Endothelial cell of umbilical vein (primary cell): ENCODE measurements at regions not wholly inside any gene's neighbourhood (a gene's known extent, or its start where the extent isn't known, plus 50 kb on each side); places are given as distances from the start of the nearest gene placed in this dataset.

Experiments
- BruUV-seq: library from RNA; stranded (reverse); fragments of 400-500 nt; replicated peaks from 2 replicates; lab custom pipeline; 2021; lab: Mats Ljungman, UMichigan
- CTCF ChIA-PET: fragments of 300-600, 350-600 bp; sonication (Branson Sonifier 250); formaldehyde crosslinking; loops from one replicate; lab custom pipeline; 2021; ENCODE audit warnings: antibody characterized with exemption, inconsistent platforms; lab: Charles Lee
- POLR2A ChIA-PET: fragments of 300-600, 350-600 bp; sonication (Branson Sonifier 250); formaldehyde crosslinking; loops from one replicate; lab custom pipeline; 2021; ENCODE audit warnings: antibody characterized with exemption, inconsistent platforms; lab: Charles Lee
- DNase-seq: peaks from one replicate; pipeline ENCODE4 v3.0.0-alpha.2; 2011; ENCODE audit warnings: low read depth, low spot score
- FAIRE-seq: peaks from 2 replicates; lab custom pipeline; 2011; peaks lifted over from hg19 to GRCh38; lab: Jason Lieb, UNC
- H2AFZ ChIP-seq: 2 replicates; pipeline ENCODE4 v1.6.0; 2012; ENCODE audit warnings: low read depth, low read length, control low read depth, inconsistent platforms
- H3K27ac ChIP-seq: 2 replicates; pipeline ENCODE4 v1.5.1; 2011; ENCODE audit warnings: low read depth, mild to moderate bottlenecking, control low read depth, low read length, moderate library complexity; ENCODE audit not compliant: insufficient read depth
- H3K27me3 ChIP-seq, 2 experiments: 2 replicates each; pipeline versions ENCODE4 v1.6.0 to v1.6.1; 2011; ENCODE audit warnings: low read length in 2 of 2, mixed read lengths in 1 of 2; ENCODE audit not compliant: control insufficient read depth in 2 of 2, insufficient read depth in 2 of 2
- H3K36me3 ChIP-seq, 2 experiments: 2 replicates in 1 of 2; 3 replicates in 1 of 2; pipeline ENCODE4 v1.5.1; 2011; ENCODE audit warnings: low read length in 2 of 2, mild to moderate bottlenecking in 1 of 2, moderate library complexity in 1 of 2; ENCODE audit not compliant: control insufficient read depth in 2 of 2, insufficient read depth in 2 of 2; ENCODE audit errors: extremely low read depth in 1 of 2
- H3K4me1 ChIP-seq: 3 replicates; pipeline ENCODE4 v1.5.1; 2011; ENCODE audit warnings: mild to moderate bottlenecking, low read length; ENCODE audit not compliant: control insufficient read depth, insufficient read depth; ENCODE audit errors: extremely low read depth
- H3K4me2 ChIP-seq: 2 replicates; pipeline ENCODE4 v1.6.1; 2011; ENCODE audit warnings: low read length, control low read depth, mixed read lengths; ENCODE audit not compliant: insufficient read depth
- H3K4me3 ChIP-seq, 3 experiments: fragments of 200-600 bp in 1 of 3; sonication (generic), shearing (Covaris generic) in 1 of 3; replicated peaks in 1 of 3; 2 replicates each; pipeline ENCODE4 v1.5.1; 2011 to 2016; ENCODE audit warnings: control low read depth in 3 of 3, low read length in 3 of 3, mild to moderate bottlenecking in 2 of 3, inconsistent platforms in 1 of 3, low read depth in 1 of 3, moderate library complexity in 1 of 3; ENCODE audit not compliant: insufficient read depth in 1 of 3
- H3K79me2 ChIP-seq: 2 replicates; pipeline ENCODE4 v1.6.0; 2012; ENCODE audit warnings: low read length, inconsistent platforms; ENCODE audit not compliant: control insufficient read depth, insufficient read depth
- H3K9ac ChIP-seq: replicated peaks from 2 replicates; pipeline ENCODE3; 2011; ENCODE audit warnings: low read length, control low read depth; ENCODE audit not compliant: insufficient read depth; ENCODE audit errors: extremely low read depth
- H3K9me1 ChIP-seq: replicated peaks from 3 replicates; pipeline ENCODE4 v1.6.0; 2011; ENCODE audit warnings: mild to moderate bottlenecking, low read length; ENCODE audit not compliant: control insufficient read depth, insufficient read depth; ENCODE audit errors: extremely low read depth
- H3K9me3 ChIP-seq: replicated peaks from 2 replicates; pipeline ENCODE4 v1.5.1; 2012; ENCODE audit warnings: low read length, inconsistent platforms; ENCODE audit not compliant: control insufficient read depth, insufficient read depth
- H4K20me1 ChIP-seq: replicated peaks from 2 replicates; pipeline ENCODE3; 2011; ENCODE audit warnings: mild to moderate bottlenecking, low read length; ENCODE audit not compliant: control insufficient read depth, insufficient read depth; ENCODE audit errors: extremely low read depth
- CTCF ChIP-seq, 2 donors: IDR thresholded peaks; 1 replicate in 1 of 2; 2 replicates in 1 of 2; pipeline ENCODE4 v1.5.1; 2011; ENCODE audit warnings: low read length in 2 of 2, mild to moderate bottlenecking in 2 of 2, moderate library complexity in 2 of 2, control low read depth in 1 of 2, inconsistent platforms in 1 of 2, low read depth in 1 of 2; ENCODE audit not compliant: insufficient read depth in 1 of 2; ENCODE audit errors: extremely low read depth in 1 of 2
- EZH2 ChIP-seq: IDR thresholded peaks from 2 replicates; pipeline ENCODE4 v1.6.1; 2012; ENCODE audit warnings: borderline replicate concordance, low read depth, mild to moderate bottlenecking, moderate library complexity, low read length, inconsistent platforms; ENCODE audit not compliant: severe bottlenecking
- FOS ChIP-seq: IDR thresholded peaks from 2 replicates; pipeline ENCODE4 v1.6.1; 2011; ENCODE audit warnings: mild to moderate bottlenecking, low read length, moderate library complexity, borderline replicate concordance; ENCODE audit not compliant: insufficient read depth
- GATA2 ChIP-seq: IDR thresholded peaks from 2 replicates; pipeline ENCODE4 v1.7.0; 2011; ENCODE audit warnings: low read depth, mild to moderate bottlenecking, moderate library complexity, mixed read lengths, low read length; ENCODE audit not compliant: insufficient read length, insufficient read depth
- JUN ChIP-seq: IDR thresholded peaks from 2 replicates; pipeline ENCODE4 v1.6.1; 2011; ENCODE audit warnings: borderline replicate concordance, low read depth; ENCODE audit not compliant: insufficient read length, insufficient read depth
- MYC ChIP-seq: IDR thresholded peaks from one replicate; pipeline ENCODE4 v1.6.1; 2011; ENCODE audit warnings: mild to moderate bottlenecking, low read depth, low read length
- POLR2A ChIP-seq: IDR thresholded peaks from 2 replicates; pipeline ENCODE4 v1.6.1; 2012; ENCODE audit warnings: low read depth, mild to moderate bottlenecking, control low read depth, low read length
- POLR2AphosphoS5 ChIP-seq: IDR thresholded peaks from 2 replicates; pipeline ENCODE4 v1.6.1; 2012; ENCODE audit warnings: low read depth, mild to moderate bottlenecking, control low read depth, low read length, moderate library complexity; ENCODE audit not compliant: insufficient read depth
- dilution Hi-C: fragments of 300-500 bp; cut with MboI; formaldehyde crosslinking; loops from one replicate; pipeline ENCODE4 v1.15.0; 2019; ENCODE audit warnings: low sequenced_read_pairs; ENCODE audit not compliant: extremely low pct_ligation_motif_present
- intact Hi-C: fragments of 100-400 bp; cut with micrococcal nuclease; formaldehyde crosslinking; loops from one replicate; pipeline ENCODE4 v1.10.0; 2022
- TF ChIP-seq, protein P1 (sequence below): IDR thresholded peaks from 2 replicates; pipeline ENCODE4 v1.6.1; 2011; ENCODE audit not compliant: insufficient read depth, insufficient read length

DNA sequence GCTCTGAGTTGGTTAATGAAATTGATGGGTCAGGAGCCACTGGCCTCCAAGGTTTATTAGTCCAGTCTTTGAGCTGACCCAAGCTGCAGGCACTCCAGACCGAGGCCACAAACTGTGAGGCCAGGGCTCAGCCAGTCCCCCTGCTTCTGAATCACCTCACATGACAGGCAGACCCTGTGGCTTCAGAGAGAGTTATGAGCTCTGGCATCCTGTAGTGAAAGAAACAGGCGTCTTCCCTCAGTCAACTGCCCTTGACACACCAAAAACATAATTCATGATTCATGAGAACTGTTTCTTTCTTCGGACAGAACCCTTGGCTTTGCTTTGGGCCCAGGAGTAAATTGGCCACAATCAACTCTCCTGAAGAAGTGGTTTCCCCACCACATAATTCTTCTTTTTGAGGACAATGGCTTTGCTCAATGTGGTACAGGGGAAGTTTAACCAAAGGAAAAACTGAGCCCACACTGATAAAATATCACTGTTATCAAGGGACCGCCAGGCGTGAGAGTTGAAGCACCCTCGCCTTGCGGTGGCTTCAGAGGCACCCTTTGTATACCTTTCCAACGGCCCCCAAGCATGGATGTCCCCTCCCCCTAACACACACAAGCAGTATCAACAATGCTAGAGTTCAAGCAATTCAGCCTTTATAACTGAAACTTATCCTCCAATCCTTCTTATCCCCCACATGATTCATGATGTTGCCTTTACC is 226.9 kb downstream of the CYRIA start:
- Histone ChIP-seq H3K27ac (no peak overlapping the region), H3K4me1 (no peaks in the 10 kb centered on the region), H4K20me1 (no peaks in the 10 kb centered on the region), H3K27me3 (no peaks in the 10 kb centered on the region), H3K9ac (no peak overlapping the region), H3K79me2 (no peaks in the 10 kb centered on the region), H2AFZ (no peak overlapping the region), H3K4me3 (no peak overlapping the region), H3K36me3 (no peaks in the 10 kb centered on the region), H3K9me3 (no peaks in the 10 kb centered on the region), H3K9me1 (no peaks in the 10 kb centered on the region), H3K4me2 (no peak overlapping the region)
- dilution Hi-C loops (no loop called here), intact Hi-C loops (no loop called here)
- TF ChIP-seq POLR2AphosphoS5 (no peak), MYC (no peak), JUN (no peak), FOS (no peak), GATA2 (no peak), POLR2A (no peak), CTCF (IDR thresholded peaks at IDR 0.05; ENCODE audit: extremely low read depth in 1 of 2, insufficient read depth in 1 of 2, low read depth in 1 of 2, low read length in 2 of 2) (no peak), EZH2 (no peak)
- TF ChIP-seq, protein P1, sequence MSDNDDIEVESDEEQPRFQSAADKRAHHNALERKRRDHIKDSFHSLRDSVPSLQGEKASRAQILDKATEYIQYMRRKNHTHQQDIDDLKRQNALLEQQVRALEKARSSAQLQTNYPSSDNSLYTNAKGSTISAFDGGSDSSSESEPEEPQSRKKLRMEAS: no peak
- DNase-seq (no peak), FAIRE-seq (no peak)
- BruUV-seq: no TSS peak
- CTCF ChIA-PET: no interaction called here
- POLR2A ChIA-PET: no interaction called here
